ENCODE measurements at regions not wholly inside any gene's neighbourhood (a gene's known extent, or its start where the extent isn't known, plus 50 kb on each side); places are given as distances from the start of the nearest gene placed in this dataset.

- Histone ChIP-seq H3K27me3 (no peaks in the 10 kb centered on the region), H3K9me3 (no peaks in the 10 kb centered on the region), H3K36me3 (no peaks in the 10 kb centered on the region), H3K27ac (no peak overlapping the region), H3K4me3 (no peak overlapping the region), H3K4me1 (no peaks in the 10 kb centered on the region)
- TF ChIP-seq POLR2A (IDR thresholded peaks at IDR 0.05), result no peak
- TF ChIP-seq, protein P1, sequence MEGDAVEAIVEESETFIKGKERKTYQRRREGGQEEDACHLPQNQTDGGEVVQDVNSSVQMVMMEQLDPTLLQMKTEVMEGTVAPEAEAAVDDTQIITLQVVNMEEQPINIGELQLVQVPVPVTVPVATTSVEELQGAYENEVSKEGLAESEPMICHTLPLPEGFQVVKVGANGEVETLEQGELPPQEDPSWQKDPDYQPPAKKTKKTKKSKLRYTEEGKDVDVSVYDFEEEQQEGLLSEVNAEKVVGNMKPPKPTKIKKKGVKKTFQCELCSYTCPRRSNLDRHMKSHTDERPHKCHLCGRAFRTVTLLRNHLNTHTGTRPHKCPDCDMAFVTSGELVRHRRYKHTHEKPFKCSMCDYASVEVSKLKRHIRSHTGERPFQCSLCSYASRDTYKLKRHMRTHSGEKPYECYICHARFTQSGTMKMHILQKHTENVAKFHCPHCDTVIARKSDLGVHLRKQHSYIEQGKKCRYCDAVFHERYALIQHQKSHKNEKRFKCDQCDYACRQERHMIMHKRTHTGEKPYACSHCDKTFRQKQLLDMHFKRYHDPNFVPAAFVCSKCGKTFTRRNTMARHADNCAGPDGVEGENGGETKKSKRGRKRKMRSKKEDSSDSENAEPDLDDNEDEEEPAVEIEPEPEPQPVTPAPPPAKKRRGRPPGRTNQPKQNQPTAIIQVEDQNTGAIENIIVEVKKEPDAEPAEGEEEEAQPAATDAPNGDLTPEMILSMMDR (IDR thresholded peaks at IDR 0.05), result no peak
- intact Hi-C loops (cut with DNase I; ENCODE audit: low total_unique reads), result no loop called here
- DNase-seq, result no peak
These were observed 586.0 kb upstream of the BRINP1 start for GRCh38 chr9:119955276-119955675.

GRCh38 chr9:119951591-119951990 lies 582.4 kb upstream of the BRINP1 start:
- DNase-seq, result no peak
- Histone ChIP-seq H3K36me3 (no peaks in the 10 kb centered on the region), H3K4me3 (no peak overlapping the region), H3K27me3 (no peaks in the 10 kb centered on the region), H3K27ac (no peak overlapping the region), H3K9me3 (no peaks in the 10 kb centered on the region), H3K4me1 (no peaks in the 10 kb centered on the region)
- intact Hi-C loops (cut with DNase I; ENCODE audit: low total_unique reads), result no loop called here
- TF ChIP-seq POLR2A (IDR thresholded peaks at IDR 0.05), result no peak
- TF ChIP-seq, protein P1 (IDR thresholded peaks at IDR 0.05), result no peak

- no peak for DNase-seq
- H3K4me3 ChIP-seq, result no peak overlapping the region
- H3K9me3 ChIP-seq, result no peaks in the 10 kb centered on the region
- no peaks in the 10 kb centered on the region for H3K4me1 ChIP-seq
- no peak overlapping the region for H3K27ac ChIP-seq
- intact Hi-C loops (cut with DNase I; ENCODE audit: low total_unique reads), result no loop called here
- no peak for TF ChIP-seq POLR2A (IDR thresholded peaks at IDR 0.05)
- TF ChIP-seq, protein P1 (IDR thresholded peaks at IDR 0.05), result no peak
- no peaks in the 10 kb centered on the region for H3K36me3 ChIP-seq
- H3K27me3 ChIP-seq, result no peaks in the 10 kb centered on the region
These were observed 581.9 kb upstream of the BRINP1 start for GRCh38 chr9:119951090-119951489.

DNA sequence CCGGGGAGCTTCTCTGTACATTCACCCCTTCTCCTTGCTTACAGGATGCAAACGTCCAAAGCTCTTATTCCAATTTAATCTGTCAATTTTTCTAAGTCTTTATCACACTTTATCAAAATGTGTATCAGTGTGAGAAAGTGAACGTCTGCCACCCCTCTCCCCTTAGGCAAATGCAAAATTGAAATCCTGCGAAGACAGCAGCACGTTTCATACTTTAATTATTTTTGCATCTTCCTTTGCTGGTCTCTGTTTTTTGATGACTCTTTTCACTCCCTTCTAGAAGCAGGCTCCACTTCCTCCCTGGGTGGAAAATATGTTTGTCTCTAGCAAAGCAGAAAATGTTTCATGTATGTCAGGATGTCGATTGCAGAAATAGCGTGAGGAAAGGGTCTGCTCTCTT lies 576.5 kb upstream of the BRINP1 start:
- Histone ChIP-seq H3K27ac (no peak overlapping the region), H3K27me3 (no peaks in the 10 kb centered on the region), H3K36me3 (no peaks in the 10 kb centered on the region), H3K4me3 (no peak overlapping the region), H3K4me1 (no peaks in the 10 kb centered on the region), H3K9me3 (no peaks in the 10 kb centered on the region)
- TF ChIP-seq, protein P1 (IDR thresholded peaks at IDR 0.05), result no peak
- TF ChIP-seq POLR2A (IDR thresholded peaks at IDR 0.05), result no peak
- DNase-seq, result no peak
- intact Hi-C loops (cut with DNase I; ENCODE audit: low total_unique reads), result loop anchor here (10.0 kb wide), 1 partner anchor 59 kb away; no protein-coding TSS in a partner anchor

GRCh38 chr9:119941091-119941490 lies 571.9 kb upstream of the BRINP1 start:
- no peaks in the 10 kb centered on the region for H3K27me3 ChIP-seq
- no peak overlapping the region for H3K4me3 ChIP-seq
- intact Hi-C loops (cut with DNase I; ENCODE audit: low total_unique reads), result loop anchor here (10.0 kb wide), 1 partner anchor 64 kb away; no protein-coding TSS in a partner anchor
- no peak for DNase-seq
- H3K27ac ChIP-seq, result no peak overlapping the region
- TF ChIP-seq, protein P1 (IDR thresholded peaks at IDR 0.05), result no peak
- TF ChIP-seq POLR2A (IDR thresholded peaks at IDR 0.05), result no peak
- no peaks in the 10 kb centered on the region for H3K9me3 ChIP-seq
- H3K36me3 ChIP-seq, result no peaks in the 10 kb centered on the region
- H3K4me1 ChIP-seq, result no peaks in the 10 kb centered on the region

Measured in uterus (tissue), 3 donors.